GM23338 (cell line): ENCODE measurements at regions not wholly inside any gene's neighbourhood (a gene's known extent, or its start where the extent isn't known, plus 50 kb on each side); places are given as distances from the start of the nearest gene placed in this dataset.

Experiments
- ATAC-seq: fragments of 200-7000 bp; cut with Tn5 transposase; 3 replicates; pipeline ENCODE4 v1.9.1; 2020
- DNase-seq: peaks from one replicate; pipeline ENCODE4 v3.0.0-alpha.2; 2015; ENCODE audit warnings: low spot score
- H2AFZ ChIP-seq: fragments of 200-600 bp; sonication (generic); 2 replicates; pipeline ENCODE4 v1.8.0; 2016; ENCODE audit warnings: antibody characterized with exemption, mild to moderate bottlenecking, moderate library complexity
- H3F3A ChIP-seq: fragments of 200-600 bp; sonication (generic); replicated peaks from 2 replicates; pipeline ENCODE4 v1.8.0; 2017; ENCODE audit warnings: antibody characterized with exemption, mixed run types, low read depth
- H3K27ac ChIP-seq: fragments of 200-600 bp; sonication (generic); 2 replicates; pipeline ENCODE4 v1.6.1; 2016; ENCODE audit warnings: low read depth
- H3K27me3 ChIP-seq: fragments of 200-600 bp; sonication (generic); 2 replicates; pipeline ENCODE4 v1.8.0; 2016; ENCODE audit warnings: mild to moderate bottlenecking, mixed run types, moderate library complexity; ENCODE audit not compliant: insufficient read depth
- H3K36me3 ChIP-seq: fragments of 200-600 bp; sonication (generic); 2 replicates; pipeline ENCODE4 v1.8.0; 2016; ENCODE audit warnings: mild to moderate bottlenecking; ENCODE audit not compliant: insufficient read depth
- H3K4me1 ChIP-seq: fragments of 200-600 bp; sonication (generic); 2 replicates; pipeline ENCODE4 v1.8.0; 2016; ENCODE audit warnings: mild to moderate bottlenecking, moderate library complexity; ENCODE audit not compliant: insufficient read depth
- H3K4me2 ChIP-seq: fragments of 200-600 bp; sonication (generic); 2 replicates; pipeline ENCODE4 v1.7.1; 2017; ENCODE audit warnings: mixed run types
- H3K4me3 ChIP-seq: fragments of 200-600 bp; sonication (generic); 2 replicates; pipeline ENCODE4 v1.6.1; 2016; ENCODE audit warnings: mixed run types
- H3K79me2 ChIP-seq: fragments of 200-600 bp; sonication (generic); replicated peaks from 2 replicates; pipeline ENCODE4 v1.8.0; 2017; ENCODE audit warnings: mild to moderate bottlenecking; ENCODE audit not compliant: insufficient read depth
- H3K9me2 ChIP-seq: fragments of 200-600 bp; sonication (generic); 2 replicates; pipeline ENCODE4 v1.8.0; 2017; ENCODE audit not compliant: insufficient read depth
- H4K20me1 ChIP-seq: fragments of 200-600 bp; sonication (generic); replicated peaks from 2 replicates; pipeline ENCODE4 v1.8.0; 2017; ENCODE audit warnings: mild to moderate bottlenecking; ENCODE audit not compliant: insufficient read depth
- H3K27ac Mint-ChIP-seq: 2 replicates; pipeline ENCODE4 v1.8.0; 2020; ENCODE audit warnings: inconsistent platforms, mild to moderate bottlenecking, moderate library complexity, mixed read lengths
- H3K27me3 Mint-ChIP-seq: 3 replicates; pipeline ENCODE4 v1.8.0; 2022; ENCODE audit warnings: low read depth, mild to moderate bottlenecking, moderate library complexity, mixed read lengths, inconsistent platforms; ENCODE audit not compliant: insufficient read depth, poor library complexity
- H3K36me3 Mint-ChIP-seq: 3 replicates; pipeline ENCODE4 v1.8.0; 2021; ENCODE audit warnings: low read depth, mild to moderate bottlenecking, inconsistent platforms, moderate library complexity, mixed read lengths
- H3K4me1 Mint-ChIP-seq: 3 replicates; pipeline ENCODE4 v1.8.0; 2020; ENCODE audit warnings: mild to moderate bottlenecking, inconsistent platforms, mixed read lengths
- H3K4me3 Mint-ChIP-seq: 3 replicates; pipeline ENCODE4 v1.8.0; 2021; ENCODE audit warnings: moderate library complexity, mild to moderate bottlenecking, inconsistent platforms, mixed read lengths
- H3K9me3 Mint-ChIP-seq: 3 replicates; pipeline ENCODE4 v1.8.0; 2020; ENCODE audit warnings: moderate library complexity, mild to moderate bottlenecking, inconsistent platforms, mixed read lengths
- ETS1 ChIP-seq: IDR thresholded peaks from 2 replicates; pipeline ENCODE4 v1.6.1; 2016; ENCODE audit warnings: antibody characterized with exemption
- EZH2 ChIP-seq: fragments of 200-600 bp; sonication (generic); IDR thresholded peaks from one replicate; pipeline ENCODE4 v1.8.0; 2017; ENCODE audit warnings: antibody characterized with exemption, mild to moderate bottlenecking, low read depth; ENCODE audit not compliant: unreplicated experiment
- EZH2phosphoT487 ChIP-seq: fragments of 200-600 bp; sonication (generic); IDR thresholded peaks from one replicate; pipeline ENCODE4 v1.8.1; 2018; ENCODE audit warnings: antibody characterized with exemption; ENCODE audit not compliant: unreplicated experiment
- JUNB ChIP-seq: IDR thresholded peaks from one replicate; pipeline ENCODE4 v1.6.1; 2016; ENCODE audit warnings: antibody characterized with exemption; ENCODE audit not compliant: unreplicated experiment
- NANOG ChIP-seq: IDR thresholded peaks from 2 replicates; pipeline ENCODE4 v1.6.1; 2016; ENCODE audit warnings: antibody characterized with exemption, borderline replicate concordance
- STAT1 ChIP-seq: IDR thresholded peaks from one replicate; pipeline ENCODE4 v1.6.1; 2016; ENCODE audit warnings: antibody characterized with exemption; ENCODE audit not compliant: unreplicated experiment
- ZNF114 ChIP-seq: fragments of 250-450 bp; sonication (Bioruptor Pico); IDR thresholded peaks from 2 replicates; pipeline ENCODE4 v1.5.0; 2020; ENCODE audit warnings: mild to moderate bottlenecking, moderate library complexity
- ZNF462 ChIP-seq: fragments of 250-450 bp; sonication (Bioruptor Pico); IDR thresholded peaks from 2 replicates; pipeline ENCODE4 v1.5.0; 2020; ENCODE audit warnings: mild to moderate bottlenecking, moderate library complexity
- TF ChIP-seq, protein P1 (sequence below): IDR thresholded peaks from one replicate; pipeline ENCODE4 v1.6.1; 2018; ENCODE audit warnings: antibody characterized with exemption; ENCODE audit not compliant: unreplicated experiment

GRCh38 chr5:82562696-82563240 is 284.6 kb upstream of the RPS23 start:
- Mint-ChIP-seq H3K27me3 (no peaks in the 10 kb centered on the region), H3K36me3 (no peaks in the 10 kb centered on the region; the same call in 2 of the 3 replicates)
- TF ChIP-seq ZNF114 (CRISPR knock-in tag) (no peak), JUNB (no peak), EZH2phosphoT487 (no peak), ZNF462 (CRISPR knock-in tag) (no peak), ETS1 (no peak), EZH2 (no peak), STAT1 (no peak), NANOG (no peak)
- TF ChIP-seq, protein P1, sequence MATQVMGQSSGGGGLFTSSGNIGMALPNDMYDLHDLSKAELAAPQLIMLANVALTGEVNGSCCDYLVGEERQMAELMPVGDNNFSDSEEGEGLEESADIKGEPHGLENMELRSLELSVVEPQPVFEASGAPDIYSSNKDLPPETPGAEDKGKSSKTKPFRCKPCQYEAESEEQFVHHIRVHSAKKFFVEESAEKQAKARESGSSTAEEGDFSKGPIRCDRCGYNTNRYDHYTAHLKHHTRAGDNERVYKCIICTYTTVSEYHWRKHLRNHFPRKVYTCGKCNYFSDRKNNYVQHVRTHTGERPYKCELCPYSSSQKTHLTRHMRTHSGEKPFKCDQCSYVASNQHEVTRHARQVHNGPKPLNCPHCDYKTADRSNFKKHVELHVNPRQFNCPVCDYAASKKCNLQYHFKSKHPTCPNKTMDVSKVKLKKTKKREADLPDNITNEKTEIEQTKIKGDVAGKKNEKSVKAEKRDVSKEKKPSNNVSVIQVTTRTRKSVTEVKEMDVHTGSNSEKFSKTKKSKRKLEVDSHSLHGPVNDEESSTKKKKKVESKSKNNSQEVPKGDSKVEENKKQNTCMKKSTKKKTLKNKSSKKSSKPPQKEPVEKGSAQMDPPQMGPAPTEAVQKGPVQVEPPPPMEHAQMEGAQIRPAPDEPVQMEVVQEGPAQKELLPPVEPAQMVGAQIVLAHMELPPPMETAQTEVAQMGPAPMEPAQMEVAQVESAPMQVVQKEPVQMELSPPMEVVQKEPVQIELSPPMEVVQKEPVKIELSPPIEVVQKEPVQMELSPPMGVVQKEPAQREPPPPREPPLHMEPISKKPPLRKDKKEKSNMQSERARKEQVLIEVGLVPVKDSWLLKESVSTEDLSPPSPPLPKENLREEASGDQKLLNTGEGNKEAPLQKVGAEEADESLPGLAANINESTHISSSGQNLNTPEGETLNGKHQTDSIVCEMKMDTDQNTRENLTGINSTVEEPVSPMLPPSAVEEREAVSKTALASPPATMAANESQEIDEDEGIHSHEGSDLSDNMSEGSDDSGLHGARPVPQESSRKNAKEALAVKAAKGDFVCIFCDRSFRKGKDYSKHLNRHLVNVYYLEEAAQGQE: no peak

More at GRCh38 chr5:82562696-82563240, 284.6 kb upstream of the RPS23 start:
- no peak overlapping the region for H3K27ac Mint-ChIP-seq
- Histone ChIP-seq H4K20me1 (no peaks in the 10 kb centered on the region), H2AFZ (no peak overlapping the region), H3K36me3 (no peaks in the 10 kb centered on the region), H3K4me1 (no peaks in the 10 kb centered on the region), H3K79me2 (no peaks in the 10 kb centered on the region), H3K9me2 (peaks cover 6% of the 10 kb centered on the region; the same call in 1 of the 2 replicates), H3F3A (no peaks in the 10 kb centered on the region), H3K4me3 (no peak overlapping the region), H3K27ac (no peak overlapping the region), H3K4me2 (no peak overlapping the region), H3K27me3 (no peaks in the 10 kb centered on the region)
- H3K4me3 Mint-ChIP-seq: no peak overlapping the region
- peaks cover 2% of the 10 kb centered on the region; the same call in 1 of the 3 replicates for H3K9me3 Mint-ChIP-seq
- DNase-seq (no peak), ATAC-seq (no peak)
- no peaks in the 10 kb centered on the region; the same call in 2 of the 3 replicates for H3K4me1 Mint-ChIP-seq
